ENCODE measurements at regions not wholly inside any gene's neighbourhood (a gene's known extent, or its start where the extent isn't known, plus 50 kb on each side); places are given as distances from the start of the nearest gene placed in this dataset.

DNA sequence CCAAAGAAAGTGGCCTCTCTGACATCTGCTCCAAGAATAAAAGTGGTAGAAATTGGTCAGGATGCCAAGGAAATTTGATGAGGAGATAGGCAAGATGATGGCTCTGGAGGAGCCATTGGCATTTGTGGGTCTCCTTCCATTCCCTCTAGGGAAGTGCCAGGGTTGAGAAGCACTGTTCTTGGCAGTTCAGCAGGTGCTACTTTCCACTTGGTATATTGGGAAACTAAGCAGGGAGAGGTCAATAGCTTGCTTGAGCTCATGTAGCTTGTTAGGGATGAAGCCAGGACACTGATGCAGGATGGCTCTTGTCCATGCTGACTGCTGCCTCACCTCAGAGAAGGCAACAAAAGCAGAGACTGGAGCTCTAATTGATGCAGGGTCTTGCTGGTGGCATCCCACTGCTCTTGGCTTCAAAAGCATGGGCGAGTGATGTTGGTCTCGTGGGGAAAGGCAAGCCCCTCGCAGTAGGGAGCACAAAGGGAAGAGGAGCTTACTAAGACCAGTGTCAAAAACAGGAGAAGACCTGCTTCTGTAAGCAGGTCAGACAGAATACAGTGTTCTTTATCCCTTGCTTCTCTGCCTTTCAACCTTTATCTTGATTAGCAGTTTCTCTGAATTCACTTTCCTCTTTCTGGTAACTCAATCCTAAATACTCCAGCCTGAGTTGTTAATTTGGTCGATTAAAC lies 73.1 kb upstream of the RIPOR2 start:
- TF ChIP-seq, protein P1, sequence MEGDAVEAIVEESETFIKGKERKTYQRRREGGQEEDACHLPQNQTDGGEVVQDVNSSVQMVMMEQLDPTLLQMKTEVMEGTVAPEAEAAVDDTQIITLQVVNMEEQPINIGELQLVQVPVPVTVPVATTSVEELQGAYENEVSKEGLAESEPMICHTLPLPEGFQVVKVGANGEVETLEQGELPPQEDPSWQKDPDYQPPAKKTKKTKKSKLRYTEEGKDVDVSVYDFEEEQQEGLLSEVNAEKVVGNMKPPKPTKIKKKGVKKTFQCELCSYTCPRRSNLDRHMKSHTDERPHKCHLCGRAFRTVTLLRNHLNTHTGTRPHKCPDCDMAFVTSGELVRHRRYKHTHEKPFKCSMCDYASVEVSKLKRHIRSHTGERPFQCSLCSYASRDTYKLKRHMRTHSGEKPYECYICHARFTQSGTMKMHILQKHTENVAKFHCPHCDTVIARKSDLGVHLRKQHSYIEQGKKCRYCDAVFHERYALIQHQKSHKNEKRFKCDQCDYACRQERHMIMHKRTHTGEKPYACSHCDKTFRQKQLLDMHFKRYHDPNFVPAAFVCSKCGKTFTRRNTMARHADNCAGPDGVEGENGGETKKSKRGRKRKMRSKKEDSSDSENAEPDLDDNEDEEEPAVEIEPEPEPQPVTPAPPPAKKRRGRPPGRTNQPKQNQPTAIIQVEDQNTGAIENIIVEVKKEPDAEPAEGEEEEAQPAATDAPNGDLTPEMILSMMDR (IDR thresholded peaks at IDR 0.05): no peak
- TF ChIP-seq CBX2 (IDR thresholded peaks at IDR 0.05; ENCODE audit: borderline replicate concordance, low read depth): no peak
- TF ChIP-seq, protein P2, sequence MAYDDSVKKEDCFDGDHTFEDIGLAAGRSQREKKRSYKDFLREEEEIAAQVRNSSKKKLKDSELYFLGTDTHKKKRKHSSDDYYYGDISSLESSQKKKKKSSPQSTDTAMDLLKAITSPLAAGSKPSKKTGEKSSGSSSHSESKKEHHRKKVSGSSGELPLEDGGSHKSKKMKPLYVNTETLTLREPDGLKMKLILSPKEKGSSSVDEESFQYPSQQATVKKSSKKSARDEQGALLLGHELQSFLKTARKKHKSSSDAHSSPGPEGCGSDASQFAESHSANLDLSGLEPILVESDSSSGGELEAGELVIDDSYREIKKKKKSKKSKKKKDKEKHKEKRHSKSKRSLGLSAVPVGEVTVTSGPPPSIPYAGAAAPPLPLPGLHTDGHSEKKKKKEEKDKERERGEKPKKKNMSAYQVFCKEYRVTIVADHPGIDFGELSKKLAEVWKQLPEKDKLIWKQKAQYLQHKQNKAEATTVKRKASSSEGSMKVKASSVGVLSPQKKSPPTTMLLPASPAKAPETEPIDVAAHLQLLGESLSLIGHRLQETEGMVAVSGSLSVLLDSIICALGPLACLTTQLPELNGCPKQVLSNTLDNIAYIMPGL (CRISPR knock-in tag; IDR thresholded peaks at IDR 0.05; ENCODE audit: borderline replicate concordance): no peak
- no peak for TF ChIP-seq NFE2L2 (conservative IDR thresholded peaks at IDR 0.05; ENCODE audit: low read length)
- TF ChIP-seq JUN (IDR thresholded peaks at IDR 0.05): no peak
- TF ChIP-seq CEBPB (IDR thresholded peaks at IDR 0.05): no peak
- no peak for TF ChIP-seq HOXA7 (CRISPR knock-in tag; IDR thresholded peaks at IDR 0.05)
- no peak for TF ChIP-seq RAD21 (conservative IDR thresholded peaks at IDR 0.05 in 1 of 2, IDR thresholded peaks at IDR 0.05 in 1 of 2)
